Activated CD4-positive, alpha-beta memory T cell treated with anti-CD3 and anti-CD28 coated beads for 36 hours (primary cell): ENCODE measurements at regions not wholly inside any gene's neighbourhood (a gene's known extent, or its start where the extent isn't known, plus 50 kb on each side); places are given as distances from the start of the nearest gene placed in this dataset.

ENCODE experiments used
- CTCF ChIA-PET: fragments of 350-600 bp; sonication (Branson Sonifier 250); formaldehyde crosslinking; loops from one replicate; lab custom pipeline; 2021; ENCODE audit warnings: antibody characterized with exemption, inconsistent platforms; lab: Charles Lee
- POLR2A ChIA-PET: fragments of 350-600 bp; sonication (Branson Sonifier 250); formaldehyde crosslinking; loops from one replicate; lab custom pipeline; 2021; ENCODE audit warnings: antibody characterized with exemption; lab: Charles Lee
- DNase-seq: peaks from one replicate; pipeline ENCODE4 v3.0.0-alpha.2; 2020
- H3K27ac Mint-ChIP-seq: one replicate; pipeline ENCODE4 v1.8.0; 2021; ENCODE audit warnings: mixed read lengths
- H3K27me3 Mint-ChIP-seq: one replicate; pipeline ENCODE4 v1.8.0; 2021; ENCODE audit warnings: mixed read lengths
- H3K36me3 Mint-ChIP-seq: one replicate; pipeline ENCODE4 v1.8.0; 2021; ENCODE audit warnings: mixed read lengths
- H3K4me1 Mint-ChIP-seq: one replicate; pipeline ENCODE4 v1.8.0; 2021; ENCODE audit warnings: low read depth, mixed read lengths
- H3K4me3 Mint-ChIP-seq: one replicate; pipeline ENCODE4 v1.8.0; 2021; ENCODE audit warnings: mild to moderate bottlenecking, mixed read lengths
- H3K9me3 Mint-ChIP-seq: one replicate; pipeline ENCODE4 v1.8.0; 2021; ENCODE audit warnings: mixed read lengths
- intact Hi-C: fragments of 100-400 bp; cut with micrococcal nuclease; formaldehyde crosslinking; loops from one replicate; pipeline ENCODE4 v1.15.1; 2023

- no peak for DNase-seq
- Mint-ChIP-seq H3K36me3 (no peaks in the 10 kb centered on the region), H3K4me1 (no peaks in the 10 kb centered on the region), H3K4me3 (no peak overlapping the region), H3K27me3 (peaks cover 9% of the 10 kb centered on the region), H3K27ac (no peak overlapping the region), H3K9me3 (no peaks in the 10 kb centered on the region)
- CTCF ChIA-PET, result no interaction called here
- intact Hi-C loops, result no loop called here
- POLR2A ChIA-PET, result no interaction called here
Measured at GRCh38 chr3:194756791-194757325, 71.2 kb downstream of the FAM43A start.

DNA sequence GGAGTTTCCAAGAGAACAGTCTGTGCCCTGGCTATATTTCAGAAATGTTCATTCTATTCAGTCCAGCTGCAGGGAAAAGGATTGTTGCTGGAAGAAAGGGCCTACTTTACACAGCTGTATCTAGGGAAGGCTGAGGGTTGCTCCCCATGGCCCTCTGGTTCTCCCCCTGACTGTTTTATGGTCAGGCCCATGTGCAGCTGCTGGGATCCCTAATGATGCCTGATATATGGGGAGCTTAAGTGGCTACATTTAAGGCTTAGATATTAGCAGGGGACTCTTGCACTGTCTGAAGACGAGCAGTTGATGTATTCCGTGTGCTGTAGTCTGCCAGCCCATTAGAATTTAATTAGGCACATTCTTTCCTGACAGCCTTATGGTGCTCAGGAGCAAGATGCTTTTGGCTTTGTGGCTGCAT is 72.0 kb downstream of the FAM43A start:
- POLR2A ChIA-PET, result no interaction called here
- no peaks in the 10 kb centered on the region for H3K4me1 Mint-ChIP-seq
- H3K9me3 Mint-ChIP-seq, result no peaks in the 10 kb centered on the region
- H3K27ac Mint-ChIP-seq, result no peak overlapping the region
- CTCF ChIA-PET, result no interaction called here
- no peak overlapping the region for H3K4me3 Mint-ChIP-seq
- DNase-seq, result no peak
- no peaks in the 10 kb centered on the region for H3K36me3 Mint-ChIP-seq
- H3K27me3 Mint-ChIP-seq, result peaks cover 13% of the 10 kb centered on the region
- intact Hi-C loops, result no loop called here

DNA sequence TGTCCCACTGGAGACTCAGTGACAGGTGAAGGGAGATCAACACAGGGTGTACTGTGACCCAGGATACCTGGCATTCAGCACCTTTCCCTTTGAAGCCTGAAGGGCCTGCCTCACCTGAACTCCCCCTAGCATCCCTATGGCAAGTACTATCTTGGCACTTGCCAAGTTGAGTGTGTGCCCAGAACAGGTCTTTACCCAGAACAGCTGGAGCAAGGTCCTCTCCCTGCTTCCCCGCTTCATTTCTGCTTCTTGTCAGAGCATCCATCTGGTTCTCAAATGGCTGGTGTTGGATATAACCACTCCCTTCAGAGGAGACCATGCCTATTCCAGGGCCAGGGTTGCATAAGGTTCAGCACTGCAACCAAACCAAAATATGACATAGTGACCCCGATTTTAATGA is 73.0 kb downstream of the FAM43A start:
- no peak overlapping the region for H3K27ac Mint-ChIP-seq
- no peak overlapping the region for H3K4me3 Mint-ChIP-seq
- intact Hi-C loops, result no loop called here
- H3K36me3 Mint-ChIP-seq, result no peaks in the 10 kb centered on the region
- H3K27me3 Mint-ChIP-seq, result peaks cover 13% of the 10 kb centered on the region
- no peaks in the 10 kb centered on the region for H3K4me1 Mint-ChIP-seq
- ChIA-PET POLR2A (no interaction called here), CTCF (no interaction called here)
- no peak for DNase-seq
- no peaks in the 10 kb centered on the region for H3K9me3 Mint-ChIP-seq

DNA sequence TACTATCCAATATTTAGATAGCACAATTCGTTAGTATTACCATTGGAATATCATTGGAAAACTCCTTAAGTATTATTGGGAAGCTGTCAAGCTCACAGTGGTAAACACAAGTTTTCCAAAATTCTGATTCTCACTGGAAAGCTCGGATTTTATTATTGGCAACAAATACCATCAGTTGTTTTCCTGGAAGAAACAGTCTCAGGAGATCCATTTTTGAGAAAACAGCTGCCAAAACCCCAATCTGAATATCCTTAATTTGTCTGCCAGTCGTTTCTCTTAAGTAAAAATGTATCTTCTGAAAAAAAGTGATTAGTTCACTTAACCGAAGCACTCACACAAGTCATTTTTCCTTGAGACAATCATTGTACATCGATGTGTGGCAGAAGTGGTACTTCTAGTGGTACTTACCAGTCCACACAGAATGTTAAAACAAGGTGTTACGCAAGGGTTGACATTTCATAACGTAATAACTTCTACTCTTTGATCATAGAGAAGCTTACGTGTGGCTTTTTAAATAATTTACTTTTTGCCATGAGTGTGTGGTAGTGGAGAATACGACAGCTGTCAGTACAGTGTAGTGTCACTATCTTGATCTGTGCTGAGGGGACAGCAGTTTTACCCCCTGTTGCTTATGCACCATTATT is 74.9 kb downstream of the FAM43A start:
- Mint-ChIP-seq H3K36me3 (no peaks in the 10 kb centered on the region), H3K4me3 (no peak overlapping the region), H3K27ac (no peak overlapping the region), H3K9me3 (no peaks in the 10 kb centered on the region), H3K4me1 (no peaks in the 10 kb centered on the region), H3K27me3 (peaks cover 14% of the 10 kb centered on the region)
- intact Hi-C loops, result loop anchor here (10.0 kb wide), 2 partner anchors 344 to 494 kb away; no protein-coding TSS in a partner anchor
- ChIA-PET POLR2A (no interaction called here), CTCF (no interaction called here)
- DNase-seq, result no peak

- no peaks in the 10 kb centered on the region for H3K4me1 Mint-ChIP-seq
- ChIA-PET CTCF (no interaction called here), POLR2A (no interaction called here)
- DNase-seq, result no peak
- no peak overlapping the region for H3K27ac Mint-ChIP-seq
- H3K4me3 Mint-ChIP-seq, result no peak overlapping the region
- H3K36me3 Mint-ChIP-seq, result no peaks in the 10 kb centered on the region
- intact Hi-C loops, result loop anchor here (10.0 kb wide), 2 partner anchors 343 to 493 kb away; no protein-coding TSS in a partner anchor
- H3K9me3 Mint-ChIP-seq, result no peaks in the 10 kb centered on the region
- H3K27me3 Mint-ChIP-seq, result peaks cover 14% of the 10 kb centered on the region
Measured at GRCh38 chr3:194761384-194761783, 75.7 kb downstream of the FAM43A start.

GRCh38 chr3:194766845-194767244 is 81.2 kb downstream of the FAM43A start:
- H3K27ac Mint-ChIP-seq, result no peak overlapping the region
- H3K4me1 Mint-ChIP-seq, result peaks cover 19% of the 10 kb centered on the region
- intact Hi-C loops, result loop anchor here (5.0 to 10.0 kb wide), 3 partner anchors 338 to 505 kb away; partner anchors contain the start of gene XXYLT1
- POLR2A ChIA-PET, result no interaction called here
- peaks cover 9% of the 10 kb centered on the region for H3K27me3 Mint-ChIP-seq
- CTCF ChIA-PET, result no interaction called here
- no peaks in the 10 kb centered on the region for H3K9me3 Mint-ChIP-seq
- DNase-seq, result no peak
- no peak overlapping the region for H3K4me3 Mint-ChIP-seq
- no peaks in the 10 kb centered on the region for H3K36me3 Mint-ChIP-seq

- Mint-ChIP-seq H3K4me3 (no peak overlapping the region), H3K27me3 (peaks cover 5% of the 10 kb centered on the region), H3K9me3 (no peaks in the 10 kb centered on the region), H3K36me3 (no peaks in the 10 kb centered on the region), H3K27ac (no peak overlapping the region), H3K4me1 (peaks cover 19% of the 10 kb centered on the region)
- ChIA-PET POLR2A (no interaction called here), CTCF (no interaction called here)
- DNase-seq, result no peak
- intact Hi-C loops, result loop anchor here (2.0 to 10.0 kb wide), 6 partner anchors 281 to 1141 kb away; partner anchors contain the start of genes ATP13A3, PPP1R2, TNK2 and XXYLT1
Measured at GRCh38 chr3:194767446-194768207, 81.9 kb downstream of the FAM43A start.

DNA sequence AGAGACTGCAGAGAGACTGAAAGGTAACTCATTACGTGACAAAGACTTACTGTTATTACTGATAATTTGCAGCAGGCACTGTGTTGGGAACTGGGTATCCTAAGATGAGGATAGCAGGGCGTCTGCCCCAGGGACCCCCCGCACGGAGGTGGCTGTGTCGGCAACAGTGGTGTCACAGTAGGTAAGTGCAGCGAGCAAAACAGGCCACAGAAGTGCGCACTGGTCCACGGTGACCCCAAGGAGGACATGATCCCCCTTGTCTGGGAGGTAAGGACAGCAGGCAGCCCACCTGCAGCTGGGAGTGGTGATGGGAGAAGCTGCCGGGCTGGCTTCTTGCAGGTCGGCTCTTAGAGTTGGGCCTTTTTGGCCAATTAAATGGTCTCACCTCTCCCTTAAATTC is 82.9 kb downstream of the FAM43A start:
- intact Hi-C loops, result loop anchor here (2.0 to 10.0 kb wide), 6 partner anchors 282 to 1140 kb away; partner anchors contain the start of genes ATP13A3, PPP1R2, TNK2 and XXYLT1
- DNase-seq, result no peak
- peak overlapping the region; percentile 70 for H3K27ac Mint-ChIP-seq
- H3K27me3 Mint-ChIP-seq, result peaks cover 5% of the 10 kb centered on the region
- H3K36me3 Mint-ChIP-seq, result no peaks in the 10 kb centered on the region
- H3K9me3 Mint-ChIP-seq, result no peaks in the 10 kb centered on the region
- ChIA-PET POLR2A (interaction anchor here (0.6 kb wide), 1 partner anchor 32 kb away, joined by 3 read pairs; no protein-coding TSS in a partner anchor), CTCF (interaction anchor here (1.0 to 1.6 kb wide), 3 partner anchors 81 to 135 kb away, joined by 3 to 8 read pairs (median 4); partner anchors contain the start of gene TMEM44)
- peak overlapping the region; percentile 59 for H3K4me3 Mint-ChIP-seq
- peaks cover 19% of the 10 kb centered on the region for H3K4me1 Mint-ChIP-seq

- Mint-ChIP-seq H3K27ac (peak overlapping the region; percentile 70), H3K9me3 (no peaks in the 10 kb centered on the region), H3K36me3 (no peaks in the 10 kb centered on the region), H3K4me1 (peaks cover 19% of the 10 kb centered on the region), H3K27me3 (peaks cover 5% of the 10 kb centered on the region), H3K4me3 (peak overlapping the region; percentile 68)
- intact Hi-C loops, result loop anchor here (1.0 to 10.0 kb wide), 8 partner anchors 84 to 1140 kb away; partner anchors contain the start of genes ATP13A3, FAM43A, LSG1 and PPP1R2
- ChIA-PET CTCF (interaction anchor here (1.0 to 1.6 kb wide), 4 partner anchors 81 to 136 kb away, joined by 3 to 8 read pairs (median 4); partner anchors contain the start of gene TMEM44), POLR2A (interaction anchor here (0.6 kb wide), 2 partner anchors 33 to 80 kb away, joined by 3 read pairs; no protein-coding TSS in a partner anchor)
- DNase-seq, result peak; percentile 96
Measured at GRCh38 chr3:194769020-194769643, 83.4 kb downstream of the FAM43A start.

GRCh38 chr3:194772241-194773000 is 86.7 kb downstream of the FAM43A start:
- DNase-seq, result no peak
- Mint-ChIP-seq H3K4me3 (no peak overlapping the region), H3K9me3 (no peaks in the 10 kb centered on the region), H3K4me1 (peaks cover 14% of the 10 kb centered on the region), H3K27ac (no peak overlapping the region), H3K27me3 (peaks cover 11% of the 10 kb centered on the region), H3K36me3 (no peaks in the 10 kb centered on the region)
- ChIA-PET CTCF (no interaction called here), POLR2A (no interaction called here)
- intact Hi-C loops, result no loop called here

DNA sequence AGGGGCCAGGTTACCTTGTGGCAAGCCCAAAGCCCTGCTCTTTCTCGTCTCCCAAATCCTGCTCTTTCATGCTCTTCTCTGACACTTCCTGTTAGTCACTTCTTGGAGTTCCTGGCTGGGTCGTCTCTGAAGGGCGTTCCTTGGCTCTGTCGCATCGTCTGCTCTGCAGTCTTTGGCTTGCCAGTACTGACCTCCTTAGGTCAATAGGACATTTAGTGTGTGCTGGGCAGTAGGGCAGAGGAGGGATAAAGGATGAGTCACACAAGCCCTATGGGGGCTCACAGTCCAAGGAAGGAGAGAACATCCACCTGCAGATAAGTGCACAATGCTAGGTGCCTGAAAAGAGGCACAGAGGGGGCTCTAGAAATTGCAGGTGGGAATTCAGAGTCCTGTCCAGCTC is 87.5 kb downstream of the FAM43A start:
- CTCF ChIA-PET, result no interaction called here
- POLR2A ChIA-PET, result no interaction called here
- intact Hi-C loops, result no loop called here
- Mint-ChIP-seq H3K27ac (no peak overlapping the region), H3K27me3 (peaks cover 11% of the 10 kb centered on the region), H3K4me1 (peaks cover 11% of the 10 kb centered on the region), H3K9me3 (no peaks in the 10 kb centered on the region), H3K36me3 (no peaks in the 10 kb centered on the region), H3K4me3 (no peak overlapping the region)
- no peak for DNase-seq
